ENCODE measurements at regions not wholly inside any gene's neighbourhood (a gene's known extent, or its start where the extent isn't known, plus 50 kb on each side); places are given as distances from the start of the nearest gene placed in this dataset.

DNA sequence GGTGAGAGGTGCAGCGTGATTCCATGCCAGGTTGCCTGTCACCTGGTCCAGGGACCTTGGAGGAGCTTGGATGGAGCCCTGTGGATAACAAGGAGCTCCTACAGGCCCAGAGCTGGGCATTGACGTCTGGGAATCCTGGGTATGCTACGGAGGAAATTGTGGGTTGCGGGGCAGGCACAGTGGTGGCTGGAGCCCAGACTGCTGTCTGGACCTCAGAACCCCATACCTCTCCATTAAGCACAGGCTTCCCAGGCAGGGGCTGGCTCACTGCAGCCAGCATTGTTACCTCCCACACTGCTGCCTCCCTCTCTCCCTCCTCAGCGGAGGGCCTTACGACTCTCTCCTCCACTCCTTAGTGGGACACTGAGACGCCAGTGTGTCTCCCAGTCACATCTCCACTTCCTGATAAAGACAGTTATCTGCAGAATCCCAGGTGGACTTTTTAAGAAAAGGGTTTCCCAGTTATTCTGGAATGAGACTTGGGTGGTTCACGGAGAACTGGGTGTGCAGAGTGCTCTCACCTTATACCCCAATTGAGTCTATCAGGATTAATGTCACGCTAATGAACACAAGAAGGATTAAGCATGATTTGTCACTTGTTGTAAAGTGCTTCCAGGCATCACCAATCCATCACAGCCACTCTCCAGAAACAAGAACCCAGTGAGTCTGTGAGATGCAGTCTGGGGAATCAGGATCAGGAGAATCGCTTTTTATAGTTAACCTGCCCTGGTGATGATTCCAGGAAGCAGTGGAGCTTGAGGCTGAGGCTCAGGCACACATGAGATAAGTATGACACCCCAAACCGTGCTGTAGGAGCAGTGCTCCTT, 309.4 kb downstream of the RPS24 start:
- TF ChIP-seq ZBTB7A (IDR thresholded peaks at IDR 0.05; ENCODE audit: low read depth) (no peak), RAD21 (IDR thresholded peaks at IDR 0.05; ENCODE audit: low read depth) (no peak), TCF12 (IDR thresholded peaks at IDR 0.05; ENCODE audit: low read depth) (no peak), FOXM1 (IDR thresholded peaks at IDR 0.05; ENCODE audit: borderline replicate concordance, low read depth) (no peak), YY1 (IDR thresholded peaks at IDR 0.05; ENCODE audit: low read depth) (no peak)
- TF ChIP-seq, protein P1, sequence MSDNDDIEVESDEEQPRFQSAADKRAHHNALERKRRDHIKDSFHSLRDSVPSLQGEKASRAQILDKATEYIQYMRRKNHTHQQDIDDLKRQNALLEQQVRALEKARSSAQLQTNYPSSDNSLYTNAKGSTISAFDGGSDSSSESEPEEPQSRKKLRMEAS (IDR thresholded peaks at IDR 0.05) = no peak

All from Ishikawa (cell line).